ENCODE measurements at regions not wholly inside any gene's neighbourhood (a gene's known extent, or its start where the extent isn't known, plus 50 kb on each side); places are given as distances from the start of the nearest gene placed in this dataset.
A peak's percentile ranks its signal among the peaks of the same experiment; 100 is the strongest.

GRCh38 chr20:43842126-43843020, 72.3 kb upstream of the TOX2 start:
- DNase-seq (no peak), ATAC-seq (no peak)
- Mint-ChIP-seq H3K27me3 (ENCODE audit: low read depth in 2 of 2) (peaks cover 53 to 60% of the 10 kb centered on the region in 2 donors), H3K9me3 (no peaks in the 10 kb centered on the region), H3K4me3 (no peak overlapping the region), H3K36me3 (no peaks in the 10 kb centered on the region), H3K27ac (no peak overlapping the region), H3K4me1 (peaks cover 11 to 34% of the 10 kb centered on the region in 2 donors)
- intact Hi-C loops (cut with micrococcal nuclease) = no loop called here
- Histone ChIP-seq H3K9me3 (ENCODE audit: control insufficient read depth, insufficient read depth, low read length) (no peaks in the 10 kb centered on the region), H3K4me3 (ENCODE audit: low read length) (no peak overlapping the region), H3K27ac (ENCODE audit: low read length) (no peak overlapping the region), H3K27me3 (ENCODE audit: control insufficient read depth, insufficient read depth, low read length) (peaks cover 4% of the 10 kb centered on the region), H3K36me3 (ENCODE audit: control insufficient read depth, insufficient read depth, low read length) (no peaks in the 10 kb centered on the region), H3K4me1 (ENCODE audit: control insufficient read depth, insufficient read depth, low read length) (peaks cover 20% of the 10 kb centered on the region)
- 88% methylated on average over 9 of the region's 9 CpGs for WGBS (ENCODE audit: insufficient coverage)
- TF ChIP-seq CTCF (IDR thresholded peaks at IDR 0.05) = no peak

- peak; percentile 16 for TF ChIP-seq CTCF (IDR thresholded peaks at IDR 0.05)
- 58% methylated on average over 8 of the region's 11 CpGs for WGBS (ENCODE audit: insufficient coverage)
- intact Hi-C loops (cut with micrococcal nuclease) = no loop called here
- peaks cover 51 to 54% of the 10 kb centered on the region in 2 donors for H3K27me3 Mint-ChIP-seq (ENCODE audit: low read depth in 2 of 2)
- H3K9me3 Mint-ChIP-seq = no peaks in the 10 kb centered on the region
- Histone ChIP-seq H3K4me3 (ENCODE audit: low read length) (no peak overlapping the region), H3K27ac (ENCODE audit: low read length) (no peak overlapping the region), H3K4me1 (ENCODE audit: control insufficient read depth, insufficient read depth, low read length) (peaks cover 20% of the 10 kb centered on the region), H3K27me3 (ENCODE audit: control insufficient read depth, insufficient read depth, low read length) (peaks cover 10% of the 10 kb centered on the region), H3K9me3 (ENCODE audit: control insufficient read depth, insufficient read depth, low read length) (no peaks in the 10 kb centered on the region), H3K36me3 (ENCODE audit: control insufficient read depth, insufficient read depth, low read length) (no peaks in the 10 kb centered on the region)
- H3K4me1 Mint-ChIP-seq = peaks cover 9 to 31% of the 10 kb centered on the region in 2 donors
- DNase-seq = peak in 1 of 2 donors; percentile 66
- H3K4me3 Mint-ChIP-seq = no peak overlapping the region
- H3K27ac Mint-ChIP-seq = no peak overlapping the region
- ATAC-seq = peak in 2 of 3 donors; percentile 41 to 61
- no peaks in the 10 kb centered on the region for H3K36me3 Mint-ChIP-seq
Observed at GRCh38 chr20:43840382-43841070, 74.1 kb upstream of the TOX2 start.

GRCh38 chr20:43839793-43840199, 74.9 kb upstream of the TOX2 start:
- Mint-ChIP-seq H3K9me3 (no peaks in the 10 kb centered on the region), H3K4me3 (no peak overlapping the region), H3K27ac (no peak overlapping the region), H3K4me1 (peaks cover 6 to 23% of the 10 kb centered on the region in 2 donors), H3K27me3 (ENCODE audit: low read depth in 2 of 2) (peaks cover 44 to 50% of the 10 kb centered on the region in 2 donors), H3K36me3 (no peaks in the 10 kb centered on the region)
- no peaks in the 10 kb centered on the region for H3K36me3 ChIP-seq (ENCODE audit: control insufficient read depth, insufficient read depth, low read length)
- ATAC-seq = no peak
- peaks cover 10% of the 10 kb centered on the region for H3K27me3 ChIP-seq (ENCODE audit: control insufficient read depth, insufficient read depth, low read length)
- peaks cover 18% of the 10 kb centered on the region for H3K4me1 ChIP-seq (ENCODE audit: control insufficient read depth, insufficient read depth, low read length)
- intact Hi-C loops (cut with micrococcal nuclease) = loop anchor here (5.0 kb wide), 1 partner anchor 113 kb away; no protein-coding TSS in a partner anchor
- H3K27ac ChIP-seq (ENCODE audit: low read length) = no peak overlapping the region
- WGBS (ENCODE audit: insufficient coverage) = 63% methylated on average over 4 of the region's 4 CpGs
- TF ChIP-seq CTCF (IDR thresholded peaks at IDR 0.05) = no peak
- DNase-seq = no peak
- H3K4me3 ChIP-seq (ENCODE audit: low read length) = no peak overlapping the region
- no peaks in the 10 kb centered on the region for H3K9me3 ChIP-seq (ENCODE audit: control insufficient read depth, insufficient read depth, low read length)

Data from natural killer cell (primary cell).